Endothelial cell of umbilical vein (primary cell): ENCODE measurements at regions not wholly inside any gene's neighbourhood (a gene's known extent, or its start where the extent isn't known, plus 50 kb on each side); places are given as distances from the start of the nearest gene placed in this dataset.

ENCODE experiments used
- EZH2 ChIP-seq: IDR thresholded peaks from 2 replicates; pipeline ENCODE4 v1.6.1; 2012; ENCODE audit warnings: borderline replicate concordance, low read depth, mild to moderate bottlenecking, moderate library complexity, low read length, inconsistent platforms; ENCODE audit not compliant: severe bottlenecking
- JUN ChIP-seq: IDR thresholded peaks from 2 replicates; pipeline ENCODE4 v1.6.1; 2011; ENCODE audit warnings: borderline replicate concordance, low read depth; ENCODE audit not compliant: insufficient read length, insufficient read depth
- POLR2AphosphoS5 ChIP-seq: IDR thresholded peaks from 2 replicates; pipeline ENCODE4 v1.6.1; 2012; ENCODE audit warnings: low read depth, mild to moderate bottlenecking, control low read depth, low read length, moderate library complexity; ENCODE audit not compliant: insufficient read depth
- TF ChIP-seq, protein P1 (sequence below), 2 donors: IDR thresholded peaks; 1 replicate in 1 of 2; 2 replicates in 1 of 2; pipeline ENCODE4 v1.5.1; 2011; ENCODE audit warnings: low read length in 2 of 2, mild to moderate bottlenecking in 2 of 2, moderate library complexity in 2 of 2, control low read depth in 1 of 2, inconsistent platforms in 1 of 2, low read depth in 1 of 2; ENCODE audit not compliant: insufficient read depth in 1 of 2; ENCODE audit errors: extremely low read depth in 1 of 2

DNA sequence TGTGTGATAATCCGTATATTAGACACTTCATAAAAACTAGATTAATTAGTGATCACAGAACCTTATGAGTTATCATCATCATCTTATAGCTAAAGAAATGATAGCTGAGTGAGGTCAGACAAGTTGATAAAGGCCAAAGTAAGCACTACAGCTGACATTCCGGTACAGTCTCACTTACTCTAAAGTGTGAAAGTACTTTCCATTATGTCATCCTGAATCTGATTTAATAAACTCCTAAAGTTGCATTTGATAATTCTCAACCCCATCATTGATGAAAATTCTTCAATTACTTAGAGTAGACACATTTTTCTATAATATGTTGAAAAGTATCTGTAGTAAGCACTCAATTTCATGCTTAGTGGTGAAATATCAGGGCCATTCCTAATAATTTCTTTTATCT, 385.2 kb upstream of the CHD6 start:
- TF ChIP-seq, protein P1, sequence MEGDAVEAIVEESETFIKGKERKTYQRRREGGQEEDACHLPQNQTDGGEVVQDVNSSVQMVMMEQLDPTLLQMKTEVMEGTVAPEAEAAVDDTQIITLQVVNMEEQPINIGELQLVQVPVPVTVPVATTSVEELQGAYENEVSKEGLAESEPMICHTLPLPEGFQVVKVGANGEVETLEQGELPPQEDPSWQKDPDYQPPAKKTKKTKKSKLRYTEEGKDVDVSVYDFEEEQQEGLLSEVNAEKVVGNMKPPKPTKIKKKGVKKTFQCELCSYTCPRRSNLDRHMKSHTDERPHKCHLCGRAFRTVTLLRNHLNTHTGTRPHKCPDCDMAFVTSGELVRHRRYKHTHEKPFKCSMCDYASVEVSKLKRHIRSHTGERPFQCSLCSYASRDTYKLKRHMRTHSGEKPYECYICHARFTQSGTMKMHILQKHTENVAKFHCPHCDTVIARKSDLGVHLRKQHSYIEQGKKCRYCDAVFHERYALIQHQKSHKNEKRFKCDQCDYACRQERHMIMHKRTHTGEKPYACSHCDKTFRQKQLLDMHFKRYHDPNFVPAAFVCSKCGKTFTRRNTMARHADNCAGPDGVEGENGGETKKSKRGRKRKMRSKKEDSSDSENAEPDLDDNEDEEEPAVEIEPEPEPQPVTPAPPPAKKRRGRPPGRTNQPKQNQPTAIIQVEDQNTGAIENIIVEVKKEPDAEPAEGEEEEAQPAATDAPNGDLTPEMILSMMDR (IDR thresholded peaks at IDR 0.05; ENCODE audit: extremely low read depth in 1 of 2, insufficient read depth in 1 of 2, low read depth in 1 of 2, low read length in 2 of 2), result no peak
- TF ChIP-seq JUN, result no peak
- no peak for TF ChIP-seq EZH2
- no peak for TF ChIP-seq POLR2AphosphoS5
